CD4-positive, alpha-beta T cell treated with Interferon alpha-2 for 1 hour (primary cell): ENCODE measurements at regions not wholly inside any gene's neighbourhood (a gene's known extent, or its start where the extent isn't known, plus 50 kb on each side); places are given as distances from the start of the nearest gene placed in this dataset.

Experiments
- DNase-seq, 2 donors: peaks; one replicate each; pipeline ENCODE4 v3.0.0-alpha.2; 2020 to 2022

- no peak for DNase-seq
Measured at GRCh38 chr15:70547846-70548487, 215.4 kb downstream of the UACA start.

GRCh38 chr15:70545526-70545925 lies 217.8 kb downstream of the UACA start:
- DNase-seq, result no peak

GRCh38 chr15:70541511-70541910 lies 221.8 kb downstream of the UACA start:
- no peak for DNase-seq

- no peak for DNase-seq
Measured at GRCh38 chr15:70539912-70540530, 223.3 kb downstream of the UACA start.

GRCh38 chr15:70539409-70539808 lies 223.9 kb downstream of the UACA start:
- no peak for DNase-seq

- DNase-seq, result no peak
Measured at GRCh38 chr15:70538278-70538677, 225.1 kb downstream of the UACA start.

GRCh38 chr15:70535955-70536338 lies 227.4 kb downstream of the UACA start:
- DNase-seq, result no peak

GRCh38 chr15:70535071-70535954 lies 228.0 kb downstream of the UACA start:
- peak; percentile 41 to 67 for DNase-seq

- DNase-seq, result no peak
Measured at GRCh38 chr15:70533931-70534742, 229.2 kb downstream of the UACA start.

- DNase-seq, result no peak
Measured at GRCh38 chr15:70532531-70533186, 230.7 kb downstream of the UACA start.

GRCh38 chr15:70531576-70531975 lies 231.8 kb downstream of the UACA start:
- no peak for DNase-seq

GRCh38 chr15:70530906-70531305 lies 232.5 kb downstream of the UACA start:
- no peak for DNase-seq

GRCh38 chr15:70530503-70530902 lies 232.9 kb downstream of the UACA start:
- no peak for DNase-seq

- no peak for DNase-seq
Measured at GRCh38 chr15:70530017-70530499, 233.3 kb downstream of the UACA start.

GRCh38 chr15:70528816-70529215 lies 234.5 kb downstream of the UACA start:
- DNase-seq, result no peak

- DNase-seq, result peak; percentile 60 to 80
Measured at GRCh38 chr15:70528270-70528706, 235.1 kb downstream of the UACA start.

GRCh38 chr15:70526974-70527325 lies 236.4 kb downstream of the UACA start:
- no peak for DNase-seq

GRCh38 chr15:70526221-70526973 lies 237.0 kb downstream of the UACA start:
- no peak for DNase-seq

- no peak for DNase-seq
Measured at GRCh38 chr15:70525551-70525950, 237.8 kb downstream of the UACA start.

- DNase-seq, result no peak
Measured at GRCh38 chr15:70524470-70524869, 238.9 kb downstream of the UACA start.

- DNase-seq, result no peak
Measured at GRCh38 chr15:70523616-70524015, 239.7 kb downstream of the UACA start.

- DNase-seq, result no peak
Measured at GRCh38 chr15:70523192-70523591, 240.2 kb downstream of the UACA start.
